ENCODE measurements at regions not wholly inside any gene's neighbourhood (a gene's known extent, or its start where the extent isn't known, plus 50 kb on each side); places are given as distances from the start of the nearest gene placed in this dataset.
"Not testable (repeated sequence)": the region's sequence is repeated elsewhere in the genome, so short reads cannot be mapped to it uniquely, and the experiment has no call there.

DNA sequence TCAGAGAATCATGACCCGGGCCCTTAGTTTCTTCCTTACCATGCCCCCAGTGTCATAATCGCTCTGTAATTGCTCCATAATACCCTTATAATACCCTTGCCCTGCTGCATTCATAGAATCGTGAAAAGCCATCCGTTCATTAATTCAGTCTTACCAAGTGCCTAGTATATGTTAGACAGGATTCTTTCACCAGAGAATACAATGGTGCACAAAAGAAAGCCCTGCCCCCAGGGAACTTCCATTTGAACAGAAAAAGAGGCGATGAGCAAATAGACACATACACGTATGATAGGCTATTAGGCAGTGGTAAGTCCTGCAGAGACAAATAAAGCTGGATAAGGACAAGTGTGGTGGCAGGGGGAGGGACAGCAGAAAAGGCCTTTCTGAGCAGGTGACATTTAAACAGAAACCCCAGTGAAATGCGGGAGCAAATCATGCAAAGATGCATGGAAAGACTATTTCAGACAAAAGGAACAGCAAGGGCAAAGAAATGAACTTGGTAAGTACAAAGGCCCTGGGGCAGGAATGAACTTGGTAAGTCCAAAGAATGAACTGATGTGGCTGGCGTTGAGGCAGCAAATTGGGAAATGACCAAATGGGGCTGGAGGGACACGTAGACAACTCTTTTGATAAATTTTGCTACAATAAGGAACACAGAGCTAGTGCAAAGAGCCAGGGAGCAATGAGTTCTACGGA is 74.6 kb upstream of the CREB3L1 start:
- H3K27me3 Mint-ChIP-seq (ENCODE audit: low read depth): peaks cover 33% of the 10 kb centered on the region
- no peaks in the 10 kb centered on the region for H3K9me3 Mint-ChIP-seq
- H3K36me3 Mint-ChIP-seq (ENCODE audit: low read depth): no peaks in the 10 kb centered on the region
- H3K4me1 Mint-ChIP-seq (ENCODE audit: low read depth): no peaks in the 10 kb centered on the region
- H3K27ac Mint-ChIP-seq: no peak overlapping the region
- H3K4me3 Mint-ChIP-seq: no peak overlapping the region

DNA sequence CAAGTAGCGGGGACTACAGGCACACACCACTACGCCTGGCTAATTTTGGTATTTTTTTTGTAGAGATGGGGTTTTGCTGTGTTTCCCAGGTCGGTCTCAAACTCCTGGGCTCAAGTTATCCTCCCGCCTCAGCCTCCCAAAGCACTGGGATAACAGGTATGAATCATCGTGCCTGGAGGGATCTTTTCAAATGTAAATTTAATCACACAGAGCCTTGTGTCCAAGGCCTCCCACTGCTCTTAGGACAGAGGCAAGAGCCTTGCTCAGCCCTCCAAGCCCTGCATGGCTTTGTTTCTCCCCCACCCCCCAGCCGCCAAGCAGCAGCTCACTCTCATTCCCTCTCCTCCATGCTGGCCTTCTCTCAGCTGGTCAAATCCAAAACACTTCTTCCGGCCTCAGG is 75.3 kb upstream of the CREB3L1 start:
- H3K9me3 Mint-ChIP-seq: no peaks in the 10 kb centered on the region

DNA sequence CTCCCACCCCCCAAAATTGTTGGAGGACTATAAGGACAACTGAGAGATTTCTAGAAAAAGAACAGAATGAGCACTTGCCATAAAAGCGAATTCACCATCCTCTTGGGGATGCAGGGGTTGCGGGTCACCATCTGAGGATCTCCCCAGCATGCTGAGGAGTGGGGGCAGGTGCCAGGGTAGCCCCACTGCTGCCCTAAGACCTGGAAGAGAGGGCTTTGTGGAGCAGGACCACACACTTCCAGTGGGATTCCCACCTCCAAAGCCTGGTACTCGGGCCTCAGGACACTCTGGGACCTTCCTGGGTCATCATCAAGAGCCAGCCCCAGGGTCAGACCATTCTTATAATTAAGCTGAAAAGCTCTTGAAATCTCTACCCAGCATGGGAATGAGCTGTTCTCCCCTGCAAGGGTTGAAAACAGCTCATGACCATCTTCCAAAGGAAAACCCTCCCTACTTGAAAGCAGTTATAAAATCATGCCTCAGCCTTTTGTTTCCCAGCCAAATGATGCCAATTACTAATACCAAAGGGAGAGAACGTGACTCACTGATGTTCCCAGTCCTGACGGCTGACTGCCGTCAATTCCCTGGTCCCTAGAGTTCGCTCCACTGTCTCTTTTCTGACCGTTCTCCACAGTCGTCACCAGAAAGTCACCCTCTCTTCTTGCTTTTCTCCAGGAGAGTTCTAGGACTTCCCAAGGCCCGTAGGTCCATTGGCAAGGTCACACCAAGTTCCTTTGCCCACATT is 76.8 kb upstream of the CREB3L1 start:
- H3K36me3 Mint-ChIP-seq (ENCODE audit: low read depth): no peaks in the 10 kb centered on the region
- H3K9me3 Mint-ChIP-seq: no peaks in the 10 kb centered on the region
- H3K27me3 Mint-ChIP-seq (ENCODE audit: low read depth): peaks cover 42% of the 10 kb centered on the region
- no peak overlapping the region for H3K27ac Mint-ChIP-seq
- no peaks in the 10 kb centered on the region for H3K4me1 Mint-ChIP-seq (ENCODE audit: low read depth)
- H3K4me3 Mint-ChIP-seq: no peak overlapping the region

More for the DNA sequence above, 75.3 kb upstream of the CREB3L1 start:
- H3K4me3 Mint-ChIP-seq: no peak overlapping the region
- H3K27me3 Mint-ChIP-seq (ENCODE audit: low read depth): peaks cover 37% of the 10 kb centered on the region
- H3K4me1 Mint-ChIP-seq (ENCODE audit: low read depth): no peaks in the 10 kb centered on the region
- no peak overlapping the region for H3K27ac Mint-ChIP-seq
- H3K36me3 Mint-ChIP-seq (ENCODE audit: low read depth): no peaks in the 10 kb centered on the region

DNA sequence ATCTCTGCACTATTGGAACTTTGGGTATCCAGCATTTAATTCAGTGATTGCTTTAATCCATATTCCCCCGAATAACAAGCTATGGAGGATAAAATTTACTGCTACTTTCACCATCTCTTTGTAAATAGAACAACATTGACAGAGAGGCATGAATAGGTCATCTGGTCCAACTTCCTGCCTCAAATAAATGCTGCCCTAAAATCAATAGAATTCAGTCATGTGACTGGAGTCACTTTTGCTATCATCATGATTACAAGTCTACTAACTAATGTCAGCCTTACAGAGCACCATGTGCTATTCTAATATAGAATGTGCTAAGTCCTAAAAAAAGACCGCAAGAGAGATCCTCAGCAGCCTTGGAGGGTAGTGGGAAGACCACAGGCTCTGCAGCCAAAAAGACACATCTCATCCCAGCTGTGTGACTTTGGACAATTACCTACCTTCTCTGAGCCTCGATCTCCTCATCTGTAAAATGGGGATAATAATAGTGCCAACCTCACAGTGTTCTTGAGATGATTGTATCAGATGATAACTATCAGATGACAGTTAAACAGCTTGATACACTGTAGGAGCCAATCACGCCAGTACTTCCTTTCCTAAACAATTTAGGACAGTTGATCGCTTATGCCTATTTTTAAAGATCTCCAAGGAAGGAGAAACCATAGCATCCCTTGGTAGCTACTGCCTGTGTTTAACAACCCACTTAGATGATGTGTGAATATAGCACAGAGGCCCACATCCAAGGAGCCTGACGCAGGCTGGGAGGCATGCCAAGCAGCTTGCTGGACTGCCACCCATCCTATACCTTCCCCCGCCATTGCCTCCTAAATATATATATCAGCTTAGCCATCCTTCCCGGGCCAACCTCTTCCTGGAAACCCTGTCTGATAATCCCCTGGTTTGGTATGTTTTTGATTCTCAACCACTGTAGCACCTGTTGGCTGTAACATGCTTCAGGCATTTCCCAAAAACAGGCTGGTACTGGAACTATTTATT is 77.3 kb upstream of the PHF21A start:
- Mint-ChIP-seq H3K27ac (no peak overlapping the region), H3K27me3 (ENCODE audit: low read depth) (peaks cover 38% of the 10 kb centered on the region), H3K4me3 (no peak overlapping the region), H3K36me3 (ENCODE audit: low read depth) (no peaks in the 10 kb centered on the region), H3K9me3 (no peaks in the 10 kb centered on the region), H3K4me1 (ENCODE audit: low read depth) (no peaks in the 10 kb centered on the region)

- Mint-ChIP-seq H3K9me3 (no peaks in the 10 kb centered on the region), H3K27ac (no peak overlapping the region), H3K4me1 (ENCODE audit: low read depth) (no peaks in the 10 kb centered on the region), H3K27me3 (ENCODE audit: low read depth) (peaks cover 35% of the 10 kb centered on the region), H3K4me3 (no peak overlapping the region), H3K36me3 (ENCODE audit: low read depth) (no peaks in the 10 kb centered on the region)
These were observed 76.2 kb upstream of the PHF21A start for GRCh38 chr11:46197421-46197820.

GRCh38 chr11:46188017-46188416 is 66.8 kb upstream of the PHF21A start:
- Mint-ChIP-seq H3K4me1 (ENCODE audit: low read depth) (no peaks in the 10 kb centered on the region), H3K9me3 (peaks cover 3% of the 10 kb centered on the region), H3K27me3 (ENCODE audit: low read depth) (peaks cover 42% of the 10 kb centered on the region), H3K4me3 (no peak overlapping the region), H3K36me3 (ENCODE audit: low read depth) (no peaks in the 10 kb centered on the region), H3K27ac (no peak overlapping the region)

DNA sequence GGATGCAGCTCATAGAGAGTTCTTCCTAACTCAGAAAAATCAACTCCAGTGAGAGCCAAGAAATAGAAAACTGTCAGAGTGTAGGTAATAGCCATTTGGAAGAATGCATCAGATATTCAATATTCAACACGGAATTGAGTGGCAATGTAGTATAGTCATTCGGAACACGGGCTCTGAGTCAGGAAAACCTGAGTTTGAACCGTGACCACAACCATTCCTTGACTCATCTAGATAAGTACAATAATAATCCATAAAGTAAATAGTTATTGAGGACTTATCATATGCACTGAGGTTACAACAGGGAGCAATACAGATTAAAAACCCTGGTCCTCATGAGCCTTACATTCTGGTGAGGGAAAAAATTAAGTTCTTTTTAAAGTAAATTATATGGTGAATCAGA is 62.6 kb upstream of the PHF21A start:
- H3K9me3 Mint-ChIP-seq: no peaks in the 10 kb centered on the region
- H3K36me3 Mint-ChIP-seq (ENCODE audit: low read depth): no peaks in the 10 kb centered on the region
- no peaks in the 10 kb centered on the region for H3K4me1 Mint-ChIP-seq (ENCODE audit: low read depth)
- H3K27ac Mint-ChIP-seq: no peak overlapping the region
- H3K27me3 Mint-ChIP-seq (ENCODE audit: low read depth): peaks cover 46% of the 10 kb centered on the region
- H3K4me3 Mint-ChIP-seq: no peak overlapping the region

GRCh38 chr11:46181843-46182424 is 60.7 kb upstream of the PHF21A start:
- Mint-ChIP-seq H3K9me3 (no peaks in the 10 kb centered on the region), H3K27me3 (ENCODE audit: low read depth) (peaks cover 34% of the 10 kb centered on the region), H3K4me1 (ENCODE audit: low read depth) (no peaks in the 10 kb centered on the region), H3K4me3 (no peak overlapping the region), H3K27ac (no peak overlapping the region), H3K36me3 (ENCODE audit: low read depth) (no peaks in the 10 kb centered on the region)

GRCh38 chr11:46181387-46181786 is 60.1 kb upstream of the PHF21A start:
- H3K27ac Mint-ChIP-seq: no peak overlapping the region
- no peak overlapping the region for H3K4me3 Mint-ChIP-seq
- H3K4me1 Mint-ChIP-seq (ENCODE audit: low read depth): no peaks in the 10 kb centered on the region
- no peaks in the 10 kb centered on the region for H3K9me3 Mint-ChIP-seq
- no peaks in the 10 kb centered on the region for H3K36me3 Mint-ChIP-seq (ENCODE audit: low read depth)
- H3K27me3 Mint-ChIP-seq (ENCODE audit: low read depth): peaks cover 36% of the 10 kb centered on the region

DNA sequence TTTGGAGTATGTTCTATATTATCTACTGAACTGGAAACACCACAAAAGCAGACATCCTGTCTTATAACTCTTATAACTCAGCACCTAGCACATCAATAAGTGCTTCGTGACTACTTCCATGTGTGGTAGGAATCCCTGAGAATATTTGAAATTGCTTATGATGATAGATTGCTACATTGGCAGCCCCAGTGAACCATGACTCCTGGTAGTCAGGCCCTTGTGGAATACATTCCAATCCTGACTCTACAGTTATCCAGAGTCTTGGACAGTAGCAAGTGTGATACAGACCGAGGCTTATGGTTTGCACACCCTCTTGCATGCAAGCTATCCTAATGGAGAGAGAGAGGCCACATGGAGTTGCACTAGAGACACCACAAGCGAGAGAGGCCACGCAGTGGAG is 59.5 kb upstream of the PHF21A start:
- Mint-ChIP-seq H3K27me3 (ENCODE audit: low read depth) (peaks cover 34% of the 10 kb centered on the region), H3K36me3 (ENCODE audit: low read depth) (no peaks in the 10 kb centered on the region), H3K27ac (no peak overlapping the region), H3K4me1 (ENCODE audit: low read depth) (no peaks in the 10 kb centered on the region), H3K4me3 (no peak overlapping the region), H3K9me3 (no peaks in the 10 kb centered on the region)

GRCh38 chr11:46178513-46178912 is 57.3 kb upstream of the PHF21A start:
- Mint-ChIP-seq H3K4me3 (no peak overlapping the region), H3K27ac (no peak overlapping the region), H3K36me3 (ENCODE audit: low read depth) (no peaks in the 10 kb centered on the region), H3K27me3 (ENCODE audit: low read depth) (peaks cover 19% of the 10 kb centered on the region), H3K9me3 (no peaks in the 10 kb centered on the region), H3K4me1 (ENCODE audit: low read depth) (no peaks in the 10 kb centered on the region)

- H3K9me3 Mint-ChIP-seq: no peaks in the 10 kb centered on the region
- no peaks in the 10 kb centered on the region for H3K4me1 Mint-ChIP-seq (ENCODE audit: low read depth)
These were observed 55.2 kb upstream of the PHF21A start for GRCh38 chr11:46176421-46176820.

GRCh38 chr11:46175401-46176002 is 54.2 kb upstream of the PHF21A start:
- Mint-ChIP-seq H3K4me3 (no peak overlapping the region), H3K4me1 (ENCODE audit: low read depth) (no peaks in the 10 kb centered on the region)

More at GRCh38 chr11:46176421-46176820, 55.2 kb upstream of the PHF21A start:
- no peak overlapping the region for H3K4me3 Mint-ChIP-seq
- peaks cover 18% of the 10 kb centered on the region for H3K27me3 Mint-ChIP-seq (ENCODE audit: low read depth)
- H3K27ac Mint-ChIP-seq: no peak overlapping the region
- no peaks in the 10 kb centered on the region for H3K36me3 Mint-ChIP-seq (ENCODE audit: low read depth)

DNA sequence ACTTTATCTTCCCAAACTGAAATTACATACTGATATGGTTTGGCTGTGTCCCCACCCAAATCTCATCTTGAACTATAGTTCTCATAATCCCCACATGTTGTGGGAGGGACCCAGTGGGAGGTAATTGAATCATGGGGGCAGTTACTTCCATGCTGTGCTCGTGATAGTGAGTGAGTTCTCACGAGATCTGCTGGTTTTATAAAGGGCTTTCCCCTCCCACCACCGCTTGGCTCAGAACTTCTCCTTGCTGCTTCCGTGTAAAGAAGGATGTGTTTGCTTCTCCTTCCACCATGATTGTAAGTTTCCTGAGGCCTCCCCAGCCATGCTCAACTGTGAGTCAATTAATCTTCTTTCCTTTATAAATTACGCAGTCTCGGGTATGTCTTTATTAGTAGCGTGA is 50.4 kb upstream of the PHF21A start:
- H3K9me3 Mint-ChIP-seq; H3K4me1 Mint-ChIP-seq (ENCODE audit: low read depth); H3K4me3 Mint-ChIP-seq; H3K36me3 Mint-ChIP-seq (ENCODE audit: low read depth); H3K27ac Mint-ChIP-seq: not testable (repeated sequence)
- H3K27me3 Mint-ChIP-seq (ENCODE audit: low read depth): peaks cover 40% of the 10 kb centered on the region

More at GRCh38 chr11:46175401-46176002, 54.2 kb upstream of the PHF21A start:
- H3K36me3 Mint-ChIP-seq (ENCODE audit: low read depth): no peaks in the 10 kb centered on the region
- H3K27ac Mint-ChIP-seq: no peak overlapping the region
- no peaks in the 10 kb centered on the region for H3K9me3 Mint-ChIP-seq
- peaks cover 20% of the 10 kb centered on the region for H3K27me3 Mint-ChIP-seq (ENCODE audit: low read depth)
